Activated naive CD4-positive, alpha-beta T cell treated with anti-CD3 and anti-CD28 coated beads for 36 hours (primary cell): ENCODE measurements at regions not wholly inside any gene's neighbourhood (a gene's known extent, or its start where the extent isn't known, plus 50 kb on each side); places are given as distances from the start of the nearest gene placed in this dataset.

Source experiments
- CTCF ChIA-PET: fragments of 350-600 bp; sonication (Branson Sonifier 250); formaldehyde crosslinking; loops from one replicate; lab custom pipeline; 2021; ENCODE audit warnings: antibody characterized with exemption; lab: Charles Lee
- DNase-seq: peaks from one replicate; pipeline ENCODE4 v3.0.0-alpha.2; 2020
- H3K27ac Mint-ChIP-seq: one replicate; pipeline ENCODE4 v1.8.0; 2021; ENCODE audit warnings: mild to moderate bottlenecking, mixed read lengths
- H3K27me3 Mint-ChIP-seq: one replicate; pipeline ENCODE4 v1.8.0; 2021; ENCODE audit warnings: low read depth, mixed read lengths
- H3K36me3 Mint-ChIP-seq: one replicate; pipeline ENCODE4 v1.8.0; 2021; ENCODE audit warnings: low read depth, mixed read lengths
- H3K4me1 Mint-ChIP-seq: one replicate; pipeline ENCODE4 v1.8.0; 2021; ENCODE audit warnings: low read depth, mixed read lengths
- H3K4me3 Mint-ChIP-seq: one replicate; pipeline ENCODE4 v1.8.0; 2021; ENCODE audit warnings: mild to moderate bottlenecking, moderate library complexity, mixed read lengths
- H3K9me3 Mint-ChIP-seq: one replicate; pipeline ENCODE4 v1.8.0; 2021; ENCODE audit warnings: mixed read lengths
- intact Hi-C: fragments of 100-400 bp; cut with micrococcal nuclease; formaldehyde crosslinking; loops from one replicate; pipeline ENCODE4 v1.15.1; 2023

DNA sequence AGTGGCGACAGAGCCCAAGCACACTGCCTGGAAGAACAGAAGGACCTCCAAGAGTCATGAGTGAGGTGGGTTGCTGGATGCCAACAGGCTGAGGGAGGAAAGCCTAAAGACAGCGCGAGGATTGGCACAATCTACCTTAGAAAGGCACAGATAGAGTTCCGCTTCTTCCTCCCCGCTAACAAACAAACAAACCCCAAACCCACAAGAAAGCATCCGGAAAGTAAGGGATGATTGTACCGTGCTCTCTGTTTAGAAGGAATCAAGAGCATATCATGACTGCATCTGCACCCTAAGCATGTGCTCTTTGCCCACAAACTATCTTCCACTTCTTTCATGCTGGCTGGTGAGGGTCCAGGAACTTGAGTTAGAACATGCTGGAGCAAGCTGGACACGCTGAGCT lies 233.0 kb upstream of the KLF12 start:
- Mint-ChIP-seq H3K27ac (no peak overlapping the region), H3K27me3 (no peaks in the 10 kb centered on the region)

DNA sequence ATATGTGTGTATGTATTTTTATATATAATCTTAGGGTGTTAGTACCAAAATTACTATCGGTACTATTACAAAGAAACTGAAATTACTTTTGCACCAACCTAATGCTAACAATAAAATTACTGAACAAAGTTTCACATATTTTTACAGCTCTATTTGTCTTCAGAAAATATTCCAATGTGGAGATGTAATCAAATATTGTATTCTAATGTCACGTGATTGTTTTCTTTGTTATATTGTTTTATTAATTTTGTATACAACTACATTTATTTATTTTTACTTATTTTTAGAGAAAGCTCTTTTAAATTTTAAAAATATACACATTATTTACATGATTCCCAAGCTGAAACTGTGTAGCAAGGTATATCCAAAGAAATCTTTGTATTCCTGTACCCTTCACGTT lies 227.1 kb upstream of the KLF12 start:
- H3K27ac Mint-ChIP-seq = no peak overlapping the region
- no peaks in the 10 kb centered on the region for H3K9me3 Mint-ChIP-seq
- intact Hi-C loops = no loop called here
- no peak for DNase-seq
- no peak overlapping the region for H3K4me3 Mint-ChIP-seq
- CTCF ChIA-PET = no interaction called here
- peaks cover 4% of the 10 kb centered on the region for H3K36me3 Mint-ChIP-seq
- H3K27me3 Mint-ChIP-seq = no peaks in the 10 kb centered on the region
- H3K4me1 Mint-ChIP-seq = no peaks in the 10 kb centered on the region

More for the DNA sequence above, 233.0 kb upstream of the KLF12 start:
- intact Hi-C loops = no loop called here
- Mint-ChIP-seq H3K4me3 (no peak overlapping the region), H3K36me3 (peaks cover 3% of the 10 kb centered on the region), H3K9me3 (no peaks in the 10 kb centered on the region), H3K4me1 (peaks cover 3% of the 10 kb centered on the region)
- DNase-seq = peak; percentile 28
- CTCF ChIA-PET = no interaction called here

DNA sequence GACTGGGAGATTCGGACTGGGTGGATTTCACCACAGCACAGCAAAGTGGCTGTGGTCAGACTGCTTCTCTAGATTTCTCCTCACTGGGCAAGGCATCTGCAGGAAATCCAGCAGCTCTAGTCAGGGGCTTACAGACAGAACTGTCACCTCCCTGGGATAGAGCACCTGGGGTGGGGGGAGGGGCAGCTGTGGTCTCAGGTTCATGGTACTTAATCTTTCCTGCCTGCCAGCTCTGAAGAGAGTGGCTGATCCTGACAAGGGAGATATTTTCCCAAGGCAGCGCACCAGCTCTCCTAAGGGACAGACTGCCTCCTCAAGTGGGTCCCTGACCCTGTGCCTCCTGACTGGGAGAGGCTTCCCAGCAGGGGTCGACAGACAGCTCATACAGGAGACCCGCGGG lies 212.8 kb upstream of the KLF12 start:
- H3K27me3 Mint-ChIP-seq = no peaks in the 10 kb centered on the region
- DNase-seq = no peak

DNA sequence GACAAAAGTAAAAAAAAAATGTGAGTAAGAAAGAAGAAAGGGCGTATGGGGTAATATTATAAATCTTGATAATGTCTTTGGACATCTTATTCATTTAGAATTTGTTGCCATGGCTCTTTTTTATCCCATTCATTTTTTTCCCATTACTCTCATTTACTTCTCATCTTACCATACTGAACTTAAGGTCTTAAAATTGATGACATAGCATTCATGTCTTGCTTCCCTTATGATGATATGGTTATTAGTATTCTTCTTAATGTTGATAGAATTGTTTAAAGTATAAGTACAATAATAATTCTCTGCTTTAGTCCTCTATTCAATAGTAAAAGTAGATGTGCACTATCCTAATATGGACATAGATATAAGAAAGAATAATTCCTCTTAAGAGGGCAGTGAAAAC lies 204.1 kb upstream of the KLF12 start:
- CTCF ChIA-PET = no interaction called here
- Mint-ChIP-seq H3K4me3 (no peak overlapping the region), H3K36me3 (peaks cover 6% of the 10 kb centered on the region), H3K27me3 (no peaks in the 10 kb centered on the region), H3K27ac (no peak overlapping the region), H3K9me3 (peaks cover 12% of the 10 kb centered on the region), H3K4me1 (peaks cover 3% of the 10 kb centered on the region)
- intact Hi-C loops = no loop called here
- no peak for DNase-seq

More for the DNA sequence above, 212.8 kb upstream of the KLF12 start:
- CTCF ChIA-PET = no interaction called here
- Mint-ChIP-seq H3K27ac (no peak overlapping the region), H3K36me3 (peaks cover 7% of the 10 kb centered on the region), H3K9me3 (peaks cover 17% of the 10 kb centered on the region), H3K4me1 (peaks cover 8% of the 10 kb centered on the region), H3K4me3 (no peak overlapping the region)
- intact Hi-C loops = no loop called here

DNA sequence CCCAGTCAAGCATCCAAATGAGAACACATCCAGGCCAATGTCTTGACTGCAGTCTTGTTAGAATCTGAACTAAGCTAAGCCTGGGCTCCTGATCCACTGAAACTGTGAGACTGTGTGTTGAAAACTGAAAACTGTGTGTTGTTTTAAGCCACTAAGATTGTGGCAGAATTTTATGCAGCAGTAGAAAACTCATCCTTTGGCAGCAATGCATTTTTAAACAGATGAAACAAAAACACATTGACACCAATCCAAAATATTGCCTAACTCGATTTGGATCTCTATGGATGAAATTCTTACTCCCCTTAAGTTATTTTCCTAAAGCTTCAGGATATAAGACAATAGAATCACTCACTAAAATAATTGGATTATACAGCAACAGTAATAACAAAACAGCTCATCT lies 202.3 kb upstream of the KLF12 start:
- H3K9me3 Mint-ChIP-seq = peaks cover 5% of the 10 kb centered on the region
- intact Hi-C loops = no loop called here

DNA sequence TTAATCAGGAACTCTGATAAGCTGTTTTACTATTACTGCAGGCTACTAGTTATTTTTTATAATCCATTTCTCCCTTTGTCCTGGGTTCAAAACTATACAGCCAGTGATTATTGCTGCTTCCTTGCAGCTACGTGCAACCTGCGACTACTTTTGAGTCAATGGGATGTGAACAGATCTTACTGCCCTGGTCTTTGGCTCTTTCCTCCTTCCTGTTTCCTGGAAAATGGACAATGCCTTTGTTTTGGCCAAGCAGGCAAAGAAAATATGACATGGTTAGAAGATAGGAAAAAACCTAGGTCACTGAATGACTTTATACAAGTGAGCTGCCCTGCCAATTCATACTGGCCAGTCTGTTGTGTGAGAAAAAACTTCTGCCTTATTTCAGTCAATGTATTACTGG lies 201.2 kb upstream of the KLF12 start:
- Mint-ChIP-seq H3K4me1 (no peaks in the 10 kb centered on the region), H3K4me3 (no peak overlapping the region), H3K27ac (no peak overlapping the region), H3K36me3 (no peaks in the 10 kb centered on the region), H3K9me3 (peaks cover under 1% of the 10 kb centered on the region), H3K27me3 (no peaks in the 10 kb centered on the region)
- no peak for DNase-seq
- intact Hi-C loops = no loop called here
- CTCF ChIA-PET = no interaction called here

More for the DNA sequence above, 202.3 kb upstream of the KLF12 start:
- CTCF ChIA-PET = no interaction called here
- H3K4me1 Mint-ChIP-seq = no peaks in the 10 kb centered on the region
- H3K27ac Mint-ChIP-seq = no peak overlapping the region
- no peak for DNase-seq
- peaks cover 3% of the 10 kb centered on the region for H3K36me3 Mint-ChIP-seq
- no peak overlapping the region for H3K4me3 Mint-ChIP-seq
- H3K27me3 Mint-ChIP-seq = no peaks in the 10 kb centered on the region

DNA sequence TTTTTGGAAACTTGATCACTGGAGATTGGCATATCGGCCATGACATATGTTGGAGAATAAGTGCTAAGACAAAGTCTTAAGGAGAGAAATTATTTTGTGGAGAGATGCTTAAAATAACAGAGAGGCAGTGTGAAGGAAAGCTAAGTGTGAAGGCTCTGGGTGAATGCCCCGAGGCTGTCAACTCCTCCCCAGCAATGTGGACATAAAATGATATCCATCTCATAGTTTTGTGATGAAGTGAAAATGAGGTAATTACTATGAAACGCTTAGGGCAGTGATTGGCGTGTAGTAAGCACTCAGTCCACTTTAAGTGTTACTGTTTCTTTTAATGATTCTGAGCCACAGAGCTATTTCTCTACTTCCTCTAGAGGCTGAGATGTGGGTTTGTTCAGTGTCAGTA lies 195.8 kb upstream of the KLF12 start:
- no peak overlapping the region for H3K27ac Mint-ChIP-seq
- no peaks in the 10 kb centered on the region for H3K4me1 Mint-ChIP-seq
- CTCF ChIA-PET = interaction anchor here (0.9 kb wide), 1 partner anchor 11 kb away, joined by 3 read pairs; no protein-coding TSS in a partner anchor
- no peak overlapping the region for H3K4me3 Mint-ChIP-seq
- no peaks in the 10 kb centered on the region for H3K9me3 Mint-ChIP-seq
- H3K36me3 Mint-ChIP-seq = no peaks in the 10 kb centered on the region
- H3K27me3 Mint-ChIP-seq = no peaks in the 10 kb centered on the region
- intact Hi-C loops = no loop called here
- DNase-seq = no peak

DNA sequence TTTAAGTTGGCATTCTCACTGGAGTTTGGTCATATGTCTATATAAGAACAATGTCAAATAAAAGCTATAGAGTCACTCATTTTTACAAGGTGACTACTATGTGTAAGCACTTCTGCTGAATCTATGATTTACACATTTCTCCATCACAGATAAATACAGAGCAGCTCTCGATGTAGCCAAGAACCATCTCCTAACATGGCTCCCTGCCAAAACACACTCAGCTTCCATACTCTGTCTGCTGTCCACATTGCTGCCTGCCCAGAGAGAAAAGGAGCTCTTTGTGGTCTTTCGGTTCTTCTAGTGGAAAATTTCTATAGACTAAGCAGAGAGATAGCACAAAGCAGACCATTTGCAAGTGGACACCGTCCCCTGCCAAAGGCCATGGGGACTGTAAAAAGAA lies 190.9 kb upstream of the KLF12 start:
- DNase-seq = no peak
- intact Hi-C loops = no loop called here
- CTCF ChIA-PET = no interaction called here
- Mint-ChIP-seq H3K9me3 (no peaks in the 10 kb centered on the region), H3K36me3 (no peaks in the 10 kb centered on the region), H3K4me1 (no peaks in the 10 kb centered on the region), H3K27me3 (no peaks in the 10 kb centered on the region), H3K4me3 (no peak overlapping the region), H3K27ac (no peak overlapping the region)

DNA sequence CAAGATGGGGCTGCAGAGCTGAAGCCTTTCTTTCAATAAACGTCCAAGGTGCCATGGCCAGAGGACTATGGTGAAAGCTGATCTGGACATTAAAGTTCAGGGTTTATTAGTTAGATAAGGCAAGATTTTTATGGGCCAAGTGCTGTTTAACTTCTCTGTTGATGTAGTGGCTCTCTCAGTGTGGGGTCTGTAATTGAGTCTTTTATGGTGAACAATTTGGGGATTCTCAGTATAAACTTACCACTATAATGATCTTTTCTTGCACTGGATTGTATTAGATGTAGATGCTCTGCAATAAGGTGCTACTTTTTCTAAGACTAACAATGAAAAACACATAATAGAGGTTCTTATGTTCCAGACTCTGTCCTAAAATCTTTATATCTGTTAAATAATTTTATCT lies 190.1 kb upstream of the KLF12 start:
- no peaks in the 10 kb centered on the region for H3K27me3 Mint-ChIP-seq
- H3K9me3 Mint-ChIP-seq = no peaks in the 10 kb centered on the region
- DNase-seq = no peak
- H3K4me3 Mint-ChIP-seq = no peak overlapping the region
- CTCF ChIA-PET = no interaction called here
- intact Hi-C loops = no loop called here
- no peak overlapping the region for H3K27ac Mint-ChIP-seq
- no peaks in the 10 kb centered on the region for H3K4me1 Mint-ChIP-seq
- H3K36me3 Mint-ChIP-seq = no peaks in the 10 kb centered on the region

DNA sequence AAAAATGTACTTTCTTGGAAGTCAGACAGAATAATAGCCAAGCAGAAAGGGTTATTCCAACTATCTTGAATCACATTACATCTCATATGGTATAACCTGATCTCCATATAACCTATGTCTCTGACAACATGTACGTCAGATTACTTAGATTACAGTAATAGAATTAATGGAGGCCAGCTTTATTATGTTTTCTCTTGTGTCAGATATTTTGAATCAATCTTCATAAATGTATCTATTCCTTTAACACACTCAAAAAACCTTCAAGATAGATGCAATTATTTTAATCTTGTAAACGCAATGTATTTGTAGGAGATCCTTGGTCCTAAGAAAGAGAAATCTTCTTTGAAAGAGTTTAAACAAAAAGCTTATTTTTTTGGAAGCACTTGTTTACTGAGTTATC lies 188.4 kb upstream of the KLF12 start:
- H3K27me3 Mint-ChIP-seq = no peaks in the 10 kb centered on the region
- H3K4me3 Mint-ChIP-seq = no peak overlapping the region
- H3K4me1 Mint-ChIP-seq = no peaks in the 10 kb centered on the region
- no peaks in the 10 kb centered on the region for H3K9me3 Mint-ChIP-seq
- DNase-seq = no peak
- intact Hi-C loops = no loop called here
- no peaks in the 10 kb centered on the region for H3K36me3 Mint-ChIP-seq
- CTCF ChIA-PET = no interaction called here
- H3K27ac Mint-ChIP-seq = no peak overlapping the region

DNA sequence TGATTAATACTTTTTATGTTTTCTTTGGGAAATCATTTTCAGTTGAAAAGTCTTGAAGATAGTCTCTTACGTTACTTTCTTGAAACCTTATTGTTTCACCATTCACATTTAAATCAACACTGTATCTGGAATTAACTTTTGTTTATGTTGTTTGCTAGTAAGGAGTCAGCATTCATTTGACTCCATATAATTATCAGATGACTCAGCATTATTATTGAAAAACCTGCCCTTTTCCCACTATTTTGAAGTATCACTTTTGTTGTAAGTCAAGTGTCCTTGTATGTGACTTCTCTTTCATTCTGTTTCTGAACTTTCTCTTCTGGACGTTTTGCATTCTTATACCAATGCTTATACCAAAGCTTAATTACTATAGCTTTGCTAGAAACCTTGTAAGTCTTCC lies 186.1 kb upstream of the KLF12 start:
- intact Hi-C loops = no loop called here
- no peaks in the 10 kb centered on the region for H3K27me3 Mint-ChIP-seq
- peaks cover 5% of the 10 kb centered on the region for H3K4me1 Mint-ChIP-seq
- no peak overlapping the region for H3K27ac Mint-ChIP-seq
- no peaks in the 10 kb centered on the region for H3K9me3 Mint-ChIP-seq
- H3K36me3 Mint-ChIP-seq = no peaks in the 10 kb centered on the region
- CTCF ChIA-PET = no interaction called here
- H3K4me3 Mint-ChIP-seq = no peak overlapping the region
- DNase-seq = no peak

DNA sequence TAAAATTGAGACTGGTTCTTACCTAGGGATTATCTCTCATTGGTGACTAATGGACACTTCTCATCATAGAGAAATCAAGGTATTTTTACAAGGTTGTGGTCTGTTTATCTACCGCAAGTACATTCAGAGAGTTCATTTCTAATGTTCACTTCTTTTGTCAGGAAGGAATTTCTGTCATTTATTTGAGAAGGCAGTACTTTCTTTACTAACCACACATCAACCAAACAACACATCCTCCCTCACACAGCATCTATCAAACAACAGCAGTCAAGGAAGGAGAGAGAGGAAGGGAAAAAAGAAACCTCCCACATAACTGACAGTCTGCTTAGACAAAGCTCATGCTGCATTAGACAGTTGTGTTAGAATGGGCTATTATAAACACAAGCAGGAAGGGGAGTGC lies 182.3 kb upstream of the KLF12 start:
- Mint-ChIP-seq H3K4me3 (no peak overlapping the region), H3K4me1 (peaks cover 5% of the 10 kb centered on the region), H3K36me3 (peaks cover 4% of the 10 kb centered on the region), H3K9me3 (peaks cover 5% of the 10 kb centered on the region), H3K27me3 (no peaks in the 10 kb centered on the region), H3K27ac (no peak overlapping the region)
- CTCF ChIA-PET = interaction anchor here (0.7 to 1.0 kb wide), 3 partner anchors 28 to 761 kb away, joined by 3 to 4 read pairs (median 3); no protein-coding TSS in a partner anchor
- DNase-seq = no peak
- intact Hi-C loops = no loop called here

DNA sequence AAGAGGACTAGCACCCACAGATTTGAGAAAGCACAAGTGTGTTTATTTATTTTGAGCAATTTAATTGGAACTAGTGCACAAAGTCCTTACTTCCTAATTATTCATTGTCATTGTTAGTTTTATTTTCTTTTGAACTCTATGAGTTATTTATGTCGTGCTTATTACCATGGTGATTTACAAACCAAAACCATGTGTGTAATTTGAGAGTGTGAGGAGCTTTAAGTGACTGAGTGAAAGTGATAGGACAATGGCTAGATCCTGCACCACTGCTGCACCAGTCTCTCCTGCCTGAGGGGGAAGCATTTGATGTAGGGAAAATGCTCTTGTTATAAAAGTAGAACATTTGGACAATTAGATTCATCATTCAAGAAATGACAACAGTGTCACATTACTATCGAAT lies 172.3 kb upstream of the KLF12 start:
- CTCF ChIA-PET = interaction anchor here (0.6 to 0.8 kb wide), 3 partner anchors 22 to 543 kb away, joined by 3 to 6 read pairs (median 4); no protein-coding TSS in a partner anchor
- intact Hi-C loops = no loop called here
- DNase-seq = no peak
- Mint-ChIP-seq H3K4me1 (peaks cover 5% of the 10 kb centered on the region), H3K36me3 (no peaks in the 10 kb centered on the region), H3K9me3 (no peaks in the 10 kb centered on the region), H3K27me3 (no peaks in the 10 kb centered on the region), H3K4me3 (no peak overlapping the region), H3K27ac (no peak overlapping the region)

DNA sequence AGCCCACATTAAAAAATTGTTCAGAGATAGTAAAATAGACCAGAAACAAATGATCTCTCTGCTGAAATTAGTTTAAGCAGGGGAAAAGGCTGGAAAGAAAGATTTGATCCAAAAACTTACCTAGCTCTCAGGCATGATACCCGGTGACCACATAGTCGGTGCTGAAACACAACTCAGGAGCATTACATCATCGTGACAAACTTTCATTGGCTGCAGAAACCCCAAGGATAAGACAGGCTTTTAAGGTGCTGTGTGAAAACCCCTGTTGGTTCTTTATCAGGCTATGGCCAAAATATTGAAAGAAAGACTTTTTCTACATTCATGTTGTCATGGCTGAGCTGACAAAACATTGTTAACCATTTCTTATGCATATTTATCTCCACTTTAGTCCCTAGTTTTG lies 171.7 kb upstream of the KLF12 start:
- no peaks in the 10 kb centered on the region for H3K9me3 Mint-ChIP-seq
- intact Hi-C loops = no loop called here
- H3K36me3 Mint-ChIP-seq = no peaks in the 10 kb centered on the region
- no peak overlapping the region for H3K27ac Mint-ChIP-seq
- DNase-seq = no peak
- no peaks in the 10 kb centered on the region for H3K27me3 Mint-ChIP-seq
- no peak overlapping the region for H3K4me3 Mint-ChIP-seq
- CTCF ChIA-PET = no interaction called here
- H3K4me1 Mint-ChIP-seq = peaks cover 5% of the 10 kb centered on the region
